Activated naive CD4-positive, alpha-beta T cell treated with Interleukin-2 at 50 U/mL for 16 hours (primary cell): ENCODE measurements at regions not wholly inside any gene's neighbourhood (a gene's known extent, or its start where the extent isn't known, plus 50 kb on each side); places are given as distances from the start of the nearest gene placed in this dataset.
"Not testable (repeated sequence)": the region's sequence is repeated elsewhere in the genome, so short reads cannot be mapped to it uniquely, and the experiment has no call there.

Source experiments
- DNase-seq: peaks from one replicate; pipeline ENCODE4 v3.0.0-alpha.2; 2020

GRCh38 chr11:87967459-87967858 is 207.8 kb downstream of the RAB38 start:
- DNase-seq, result no peak

- no peak for DNase-seq
These were observed 208.5 kb downstream of the RAB38 start for GRCh38 chr11:87966694-87967093.

- DNase-seq, result no peak
These were observed 209.0 kb downstream of the RAB38 start for GRCh38 chr11:87966216-87966615.

GRCh38 chr11:87961606-87962005 is 213.6 kb downstream of the RAB38 start:
- no peak for DNase-seq

- no peak for DNase-seq
These were observed 217.3 kb downstream of the RAB38 start for GRCh38 chr11:87957961-87958360.

GRCh38 chr11:87954476-87954875 is 220.8 kb downstream of the RAB38 start:
- DNase-seq, result no peak

GRCh38 chr11:87942786-87943185 is 232.5 kb downstream of the RAB38 start:
- DNase-seq, result no peak

GRCh38 chr11:87934182-87934581 is 241.1 kb downstream of the RAB38 start:
- no peak for DNase-seq

- no peak for DNase-seq
These were observed 248.8 kb downstream of the RAB38 start for GRCh38 chr11:87926250-87926970.

GRCh38 chr11:87924125-87924524 is 251.1 kb downstream of the RAB38 start:
- DNase-seq, result no peak

GRCh38 chr11:87917111-87917510 is 258.1 kb downstream of the RAB38 start:
- DNase-seq, result no peak

- no peak for DNase-seq
These were observed 266.1 kb downstream of the RAB38 start for GRCh38 chr11:87909178-87909577.

GRCh38 chr11:87908086-87908485 is 267.2 kb downstream of the RAB38 start:
- DNase-seq, result no peak

- DNase-seq, result no peak
These were observed 271.9 kb downstream of the RAB38 start for GRCh38 chr11:87903345-87903744.

- DNase-seq, result no peak
These were observed 273.9 kb downstream of the RAB38 start for GRCh38 chr11:87901341-87901740.

GRCh38 chr11:87897921-87898320 is 277.3 kb downstream of the RAB38 start:
- no peak for DNase-seq

- no peak for DNase-seq
These were observed 278.2 kb downstream of the RAB38 start for GRCh38 chr11:87897071-87897470.

- DNase-seq, result no peak
These were observed 280.3 kb downstream of the RAB38 start for GRCh38 chr11:87894961-87895360.

GRCh38 chr11:87892291-87892690 is 283.0 kb downstream of the RAB38 start:
- no peak for DNase-seq

GRCh38 chr11:87889126-87889525 is 286.1 kb downstream of the RAB38 start:
- DNase-seq, result no peak

- not testable (repeated sequence) for DNase-seq
These were observed 290.2 kb downstream of the RAB38 start for GRCh38 chr11:87885084-87885483.

GRCh38 chr11:87879118-87879517 is 296.1 kb downstream of the RAB38 start:
- no peak for DNase-seq

- no peak for DNase-seq
These were observed 296.8 kb downstream of the RAB38 start for GRCh38 chr11:87878373-87878825.

- no peak for DNase-seq
These were observed 304.2 kb downstream of the RAB38 start for GRCh38 chr11:87871056-87871455.

GRCh38 chr11:87870086-87870485 is 305.2 kb downstream of the RAB38 start:
- DNase-seq, result no peak
